Lung (tissue), 11 donors: ENCODE measurements at regions not wholly inside any gene's neighbourhood (a gene's known extent, or its start where the extent isn't known, plus 50 kb on each side); places are given as distances from the start of the nearest gene placed in this dataset.
"Not testable (repeated sequence)": the region's sequence is repeated elsewhere in the genome, so short reads cannot be mapped to it uniquely, and the experiment has no call there.

Experiments
- ATAC-seq: fragments of 200-7000 bp; cut with Tn5 transposase; one replicate; pipeline ENCODE4 v1.9.1; 2020; ENCODE audit warnings: moderate number of reproducible peaks; ENCODE audit not compliant: insufficient read depth, low FRiP score
- DNase-seq, 3 donors: peaks; one replicate each; pipeline ENCODE4 v3.0.0-alpha.2; 2013 to 2017
- H3K27ac ChIP-seq, 2 donors: one replicate each; pipeline ENCODE4 v1.5.1; 2013; ENCODE audit warnings: mild to moderate bottlenecking in 2 of 2, moderate library complexity in 2 of 2, control low read depth in 1 of 2, inconsistent platforms in 1 of 2, low read depth in 1 of 2, low read length in 1 of 2
- H3K27me3 ChIP-seq, 3 donors: one replicate each; pipeline ENCODE4 v1.5.1; 2013; ENCODE audit warnings: low read length in 2 of 3; ENCODE audit not compliant: control insufficient read depth in 3 of 3, insufficient read depth in 3 of 3
- H3K36me3 ChIP-seq, 4 donors: one replicate each; pipeline ENCODE4 v1.5.1; 2013; ENCODE audit warnings: low read length in 4 of 4, mild to moderate bottlenecking in 1 of 4, moderate library complexity in 1 of 4; ENCODE audit not compliant: control insufficient read depth in 4 of 4, insufficient read depth in 4 of 4
- H3K4me1 ChIP-seq, 5 donors: one replicate each; pipeline ENCODE4 v1.5.1; 2013; ENCODE audit warnings: low read length in 5 of 5, mild to moderate bottlenecking in 2 of 5, moderate library complexity in 1 of 5; ENCODE audit not compliant: control insufficient read depth in 5 of 5, insufficient read depth in 5 of 5
- H3K4me3 ChIP-seq: one replicate; pipeline ENCODE4 v1.5.1; 2013; ENCODE audit warnings: mild to moderate bottlenecking, control low read depth, moderate library complexity
- H3K9ac ChIP-seq, 2 donors: one replicate each; pipeline ENCODE4 v1.5.1; 2013; ENCODE audit warnings: low read length in 2 of 2, control low read depth in 1 of 2; ENCODE audit not compliant: insufficient read depth in 1 of 2
- H3K9me3 ChIP-seq, 4 donors: one replicate each; pipeline ENCODE4 v1.5.1; 2013; ENCODE audit warnings: low read length in 3 of 4, mild to moderate bottlenecking in 1 of 4, moderate library complexity in 1 of 4; ENCODE audit not compliant: control insufficient read depth in 4 of 4, insufficient read depth in 3 of 4
- WGBS, 2 donors: extraction: QIAGEN DNeasy Blood & Tissue Kit; methylation state at CpG; one replicate each; pipeline ENCODE4 v1.1.7; 2013; 5-methylcytosine and 5-hydroxymethylcytosine counted together
- TF ChIP-seq, protein P1 (sequence below): IDR thresholded peaks from 2 replicates; pipeline ENCODE4 v1.5.1; 2012; ENCODE audit warnings: mild to moderate bottlenecking; ENCODE audit errors: control extremely low read depth, extremely low read depth
- donor health status: control.
- donor health status: control.
- donor health status: Bipolar disorder and iron deficiency.
- donor health status: healthy.
- donor health status: DM: yes; HTN: yes; CAD: no.

DNA sequence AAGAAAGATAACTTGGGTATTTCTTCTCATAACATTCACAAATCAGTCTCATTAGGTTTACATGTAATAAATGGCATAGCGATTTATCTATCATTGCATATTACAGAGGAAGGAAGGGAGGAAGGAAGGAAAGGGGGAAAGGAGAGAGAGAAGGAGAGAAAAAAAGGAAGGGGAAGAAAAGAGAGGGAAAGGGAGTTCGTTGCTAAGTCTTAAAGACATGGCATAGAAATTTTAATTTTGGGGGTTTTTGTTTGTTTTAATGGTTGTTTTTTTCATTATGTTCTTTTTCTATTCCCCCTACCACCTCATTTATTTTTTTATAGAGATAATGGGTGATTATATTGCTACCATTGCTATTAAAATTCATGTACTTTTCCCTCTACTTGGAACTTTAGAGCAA lies 604.3 kb downstream of the IPMK start:
- Histone ChIP-seq H3K27me3 (no peaks in the 10 kb centered on the region), H3K36me3 (no peaks in the 10 kb centered on the region), H3K9me3 (no peaks in the 10 kb centered on the region), H3K27ac (no peak overlapping the region), H3K4me3 (no peak overlapping the region), H3K4me1 (no peaks in the 10 kb centered on the region), H3K9ac (no peak overlapping the region)
- DNase-seq: no peak
- no peak for ATAC-seq
- 44 to 60% methylated on average over 2 of the region's 2 CpGs for WGBS, 2 donors
- TF ChIP-seq, protein P1, sequence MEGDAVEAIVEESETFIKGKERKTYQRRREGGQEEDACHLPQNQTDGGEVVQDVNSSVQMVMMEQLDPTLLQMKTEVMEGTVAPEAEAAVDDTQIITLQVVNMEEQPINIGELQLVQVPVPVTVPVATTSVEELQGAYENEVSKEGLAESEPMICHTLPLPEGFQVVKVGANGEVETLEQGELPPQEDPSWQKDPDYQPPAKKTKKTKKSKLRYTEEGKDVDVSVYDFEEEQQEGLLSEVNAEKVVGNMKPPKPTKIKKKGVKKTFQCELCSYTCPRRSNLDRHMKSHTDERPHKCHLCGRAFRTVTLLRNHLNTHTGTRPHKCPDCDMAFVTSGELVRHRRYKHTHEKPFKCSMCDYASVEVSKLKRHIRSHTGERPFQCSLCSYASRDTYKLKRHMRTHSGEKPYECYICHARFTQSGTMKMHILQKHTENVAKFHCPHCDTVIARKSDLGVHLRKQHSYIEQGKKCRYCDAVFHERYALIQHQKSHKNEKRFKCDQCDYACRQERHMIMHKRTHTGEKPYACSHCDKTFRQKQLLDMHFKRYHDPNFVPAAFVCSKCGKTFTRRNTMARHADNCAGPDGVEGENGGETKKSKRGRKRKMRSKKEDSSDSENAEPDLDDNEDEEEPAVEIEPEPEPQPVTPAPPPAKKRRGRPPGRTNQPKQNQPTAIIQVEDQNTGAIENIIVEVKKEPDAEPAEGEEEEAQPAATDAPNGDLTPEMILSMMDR: no peak

DNA sequence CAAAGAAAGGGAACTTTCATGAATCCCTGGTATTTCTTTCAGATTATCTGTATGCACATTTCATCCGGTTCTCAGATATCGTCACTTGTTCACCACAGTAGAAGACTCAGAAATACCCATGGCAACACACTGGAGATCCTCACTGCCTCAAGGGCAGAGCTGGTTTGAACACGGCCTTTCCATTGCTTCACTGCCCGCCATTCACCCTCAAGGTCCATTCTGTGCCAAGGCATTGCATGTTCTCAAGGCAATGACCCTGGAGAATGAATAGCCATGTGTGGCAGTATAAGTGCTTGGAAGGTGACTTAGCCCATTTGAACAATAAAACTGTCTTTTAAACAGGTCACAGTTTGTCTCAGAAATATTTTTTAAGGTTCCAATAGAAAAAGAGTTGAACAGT lies 606.5 kb downstream of the IPMK start:
- H3K9me3 ChIP-seq: no peaks in the 10 kb centered on the region
- no peaks in the 10 kb centered on the region for H3K36me3 ChIP-seq
- WGBS, 2 donors: 90 to 94% methylated on average over 4 of the region's 4 CpGs
- H3K4me3 ChIP-seq: no peak overlapping the region
- no peaks in the 10 kb centered on the region for H3K27me3 ChIP-seq
- ATAC-seq (no peak), DNase-seq (no peak)
- TF ChIP-seq, protein P1: no peak
- no peak overlapping the region for H3K27ac ChIP-seq
- H3K4me1 ChIP-seq: no peaks in the 10 kb centered on the region
- no peak overlapping the region for H3K9ac ChIP-seq

DNA sequence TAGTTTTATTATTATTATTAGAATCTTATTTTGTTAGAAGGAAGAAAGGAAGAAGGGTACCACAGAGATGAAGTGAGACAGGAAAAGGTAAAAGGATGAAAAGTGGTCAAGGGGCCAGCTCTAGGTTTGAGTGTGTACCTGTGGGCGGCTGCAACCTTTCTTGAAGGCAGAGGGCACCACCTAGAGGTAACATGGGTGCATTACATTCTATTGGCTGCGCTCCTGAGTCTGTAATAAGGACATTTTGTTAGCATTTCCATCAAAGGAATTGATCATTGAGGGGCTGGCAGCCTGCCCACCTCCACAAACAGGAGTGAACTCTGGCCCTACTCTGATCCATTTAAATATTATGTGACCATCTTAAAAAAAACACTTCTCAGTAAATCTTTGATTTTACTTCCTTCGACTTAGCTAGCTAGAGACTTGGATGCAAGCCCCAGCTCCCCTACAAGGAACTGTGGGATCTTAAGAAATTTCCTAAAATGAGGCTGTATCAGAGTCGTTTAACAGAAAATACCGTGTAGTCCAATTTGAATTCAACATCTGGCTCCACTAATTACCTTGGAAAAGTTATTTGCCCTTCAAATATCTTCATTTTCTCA lies 610.4 kb downstream of the IPMK start:
- Histone ChIP-seq H3K4me3 (no peak overlapping the region), H3K27ac (no peak overlapping the region), H3K27me3 (no peaks in the 10 kb centered on the region), H3K4me1 (no peaks in the 10 kb centered on the region), H3K9me3 (no peaks in the 10 kb centered on the region), H3K9ac (no peak overlapping the region), H3K36me3 (no peaks in the 10 kb centered on the region)
- DNase-seq: peak; percentile 39 to 54 (median 49)
- TF ChIP-seq, protein P1: peak; percentile 54
- ATAC-seq: peak; percentile 62
- WGBS, 2 donors: 28 to 36% methylated on average over 5 of the region's 5 CpGs

DNA sequence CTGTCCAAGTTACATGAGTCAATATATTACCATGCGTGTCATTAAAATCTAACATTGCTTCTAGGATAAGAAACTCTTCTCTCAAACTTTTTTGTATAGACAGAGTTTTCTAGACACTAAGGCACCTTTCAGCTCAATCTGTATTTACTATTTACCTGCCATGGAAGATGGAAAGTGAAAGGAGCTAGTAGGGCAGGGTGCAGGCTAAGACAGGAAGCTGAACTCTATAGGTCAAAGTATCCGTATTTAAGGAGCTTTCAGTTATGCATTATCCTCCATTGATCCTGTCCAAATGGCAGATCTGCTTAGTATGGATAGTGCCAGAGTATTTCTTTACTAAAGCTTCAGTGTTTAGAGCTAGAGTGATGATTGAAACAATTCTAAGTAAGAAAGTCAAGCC lies 612.8 kb downstream of the IPMK start:
- no peak for ATAC-seq

DNA sequence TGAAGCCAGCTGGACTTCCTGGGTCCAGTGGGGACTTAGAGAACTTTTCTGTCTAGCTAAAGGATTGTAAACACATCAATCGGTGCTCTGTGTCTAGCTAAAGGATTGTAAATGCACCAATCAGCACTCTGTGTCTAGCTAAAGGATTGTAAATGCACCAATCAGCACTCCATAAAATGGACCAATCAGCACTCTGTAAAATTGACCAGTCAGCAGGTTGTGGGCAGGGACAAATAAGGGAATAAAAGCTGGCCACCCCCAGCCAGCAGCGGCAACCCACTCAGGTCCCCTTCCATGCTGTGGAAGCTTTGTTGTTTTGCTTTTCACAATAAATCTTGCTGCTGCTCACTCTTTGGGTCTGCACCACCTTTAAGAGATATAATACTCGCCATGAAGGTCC lies 622.6 kb downstream of the IPMK start:
- not testable (repeated sequence) for H3K9ac ChIP-seq, H3K9me3 ChIP-seq, H3K27ac ChIP-seq, H3K27me3 ChIP-seq, ATAC-seq, DNase-seq, H3K36me3 ChIP-seq, H3K4me1 ChIP-seq, H3K4me3 ChIP-seq
- 88 to 93% methylated on average over 3 of the region's 3 CpGs for WGBS, 2 donors

More for the DNA sequence above, 612.8 kb downstream of the IPMK start:
- H3K9me3 ChIP-seq: no peaks in the 10 kb centered on the region
- whole genome bisulfite sequencing, 2 donors: 79 to 86% methylated on average over 2 of the region's 2 CpGs
- H3K4me1 ChIP-seq: no peaks in the 10 kb centered on the region
- H3K4me3 ChIP-seq: no peak overlapping the region
- no peak overlapping the region for H3K9ac ChIP-seq
- H3K36me3 ChIP-seq: no peaks in the 10 kb centered on the region
- TF ChIP-seq, protein P1: no peak
- H3K27ac ChIP-seq: no peak overlapping the region
- no peak for DNase-seq
- no peaks in the 10 kb centered on the region for H3K27me3 ChIP-seq
